Fibroblast of villous mesenchyme (primary cell): ENCODE measurements at regions not wholly inside any gene's neighbourhood (a gene's known extent, or its start where the extent isn't known, plus 50 kb on each side); places are given as distances from the start of the nearest gene placed in this dataset.

Experiments used
- DNase-seq: peaks from one replicate; pipeline ENCODE4 v3.0.0-alpha.2; 2010; ENCODE audit warnings: low read depth
- H3K4me3 ChIP-seq: 2 replicates; pipeline ENCODE4 v1.5.1; 2011; ENCODE audit warnings: low read depth, mild to moderate bottlenecking, low read length
- CTCF ChIP-seq: IDR thresholded peaks from 2 replicates; pipeline ENCODE4 v1.5.1; 2012; ENCODE audit warnings: low read depth, mild to moderate bottlenecking, low read length; ENCODE audit not compliant: insufficient read depth

- no peak for TF ChIP-seq CTCF
- H3K4me3 ChIP-seq, result no peak overlapping the region
- no peak for DNase-seq
Observed at GRCh38 chrX:42944381-42944998, 166.5 kb upstream of the PPP1R2C start.

GRCh38 chrX:42946544-42947194 is 168.7 kb upstream of the PPP1R2C start:
- no peak for DNase-seq
- H3K4me3 ChIP-seq, result no peak overlapping the region
- no peak for TF ChIP-seq CTCF

GRCh38 chrX:42948723-42949657 is 171.0 kb upstream of the PPP1R2C start:
- no peak for TF ChIP-seq CTCF
- H3K4me3 ChIP-seq, result no peak overlapping the region
- DNase-seq, result no peak

GRCh38 chrX:42951747-42952146 is 173.8 kb upstream of the PPP1R2C start:
- no peak for DNase-seq
- no peak for TF ChIP-seq CTCF
- no peak overlapping the region for H3K4me3 ChIP-seq

GRCh38 chrX:42952621-42953020 is 174.7 kb upstream of the PPP1R2C start:
- no peak for DNase-seq
- H3K4me3 ChIP-seq, result no peak overlapping the region
- TF ChIP-seq CTCF, result no peak

DNA sequence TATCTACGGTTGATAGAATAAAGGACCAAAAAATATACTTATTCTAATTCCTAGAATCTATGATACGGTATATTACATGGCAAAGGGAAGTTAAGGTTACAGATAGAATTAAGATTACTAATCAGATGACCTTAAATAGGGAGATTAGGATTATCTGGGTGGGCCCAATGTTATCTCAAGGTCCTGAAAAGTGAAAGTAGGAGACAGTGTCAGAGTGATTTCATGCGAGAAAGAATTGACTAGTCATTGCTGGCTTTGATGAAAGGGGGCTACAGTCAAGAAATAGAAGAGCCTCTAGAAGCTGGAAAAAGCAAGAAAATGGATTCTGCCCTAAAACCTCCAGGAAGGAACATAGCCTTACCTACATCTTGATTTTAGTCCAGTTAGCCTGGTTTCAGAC is 176.9 kb upstream of the PPP1R2C start:
- no peak for DNase-seq
- no peak for TF ChIP-seq CTCF
- H3K4me3 ChIP-seq, result no peak overlapping the region
